Thyroid gland (tissue), 4 donors: ENCODE measurements at regions not wholly inside any gene's neighbourhood (a gene's known extent, or its start where the extent isn't known, plus 50 kb on each side); places are given as distances from the start of the nearest gene placed in this dataset.

Source experiments
- POLR2A ChIP-seq, 2 donors: fragments of 450-650 bp; IDR thresholded peaks; one replicate each; pipeline ENCODE4 v1.6.1; 2017; ENCODE audit warnings: antibody characterized with exemption in 2 of 2, mild to moderate bottlenecking in 2 of 2, moderate library complexity in 1 of 2
- TF ChIP-seq, protein P1 (sequence below), 6 experiments: fragments of 200-600 bp in 3 of 6; fragments of 450-650 bp in 3 of 6; sonication (generic) in 3 of 6; IDR thresholded peaks; one replicate each; pipeline ENCODE4 v1.5.1; 2016 to 2019; ENCODE audit warnings: antibody characterized with exemption in 6 of 6, mild to moderate bottlenecking in 2 of 6, inconsistent platforms in 1 of 6, moderate library complexity in 1 of 6

DNA sequence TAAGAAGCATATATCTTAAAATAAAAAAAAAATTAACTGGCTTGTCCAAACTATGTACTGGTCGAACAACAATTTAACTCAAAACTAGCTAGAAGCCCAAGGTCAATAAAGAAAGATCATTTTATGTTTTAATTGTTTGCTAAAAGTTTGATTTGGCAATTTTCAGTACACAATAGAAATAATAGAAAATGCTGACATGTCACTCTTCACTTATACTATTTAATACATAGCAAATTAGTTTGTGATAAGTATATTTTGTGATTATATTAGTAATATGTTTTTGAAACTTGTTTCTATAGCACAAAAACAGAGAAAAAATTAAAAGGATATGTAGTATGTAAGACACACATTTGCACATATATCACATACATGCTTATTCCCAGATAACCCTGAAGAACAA, 1938.6 kb upstream of the PIK3C3 start:
- TF ChIP-seq, protein P1, sequence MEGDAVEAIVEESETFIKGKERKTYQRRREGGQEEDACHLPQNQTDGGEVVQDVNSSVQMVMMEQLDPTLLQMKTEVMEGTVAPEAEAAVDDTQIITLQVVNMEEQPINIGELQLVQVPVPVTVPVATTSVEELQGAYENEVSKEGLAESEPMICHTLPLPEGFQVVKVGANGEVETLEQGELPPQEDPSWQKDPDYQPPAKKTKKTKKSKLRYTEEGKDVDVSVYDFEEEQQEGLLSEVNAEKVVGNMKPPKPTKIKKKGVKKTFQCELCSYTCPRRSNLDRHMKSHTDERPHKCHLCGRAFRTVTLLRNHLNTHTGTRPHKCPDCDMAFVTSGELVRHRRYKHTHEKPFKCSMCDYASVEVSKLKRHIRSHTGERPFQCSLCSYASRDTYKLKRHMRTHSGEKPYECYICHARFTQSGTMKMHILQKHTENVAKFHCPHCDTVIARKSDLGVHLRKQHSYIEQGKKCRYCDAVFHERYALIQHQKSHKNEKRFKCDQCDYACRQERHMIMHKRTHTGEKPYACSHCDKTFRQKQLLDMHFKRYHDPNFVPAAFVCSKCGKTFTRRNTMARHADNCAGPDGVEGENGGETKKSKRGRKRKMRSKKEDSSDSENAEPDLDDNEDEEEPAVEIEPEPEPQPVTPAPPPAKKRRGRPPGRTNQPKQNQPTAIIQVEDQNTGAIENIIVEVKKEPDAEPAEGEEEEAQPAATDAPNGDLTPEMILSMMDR (IDR thresholded peaks at IDR 0.05), result no peak
- no peak for TF ChIP-seq POLR2A (IDR thresholded peaks at IDR 0.05)
